ENCODE measurements at regions not wholly inside any gene's neighbourhood (a gene's known extent, or its start where the extent isn't known, plus 50 kb on each side); places are given as distances from the start of the nearest gene placed in this dataset.

- no peak overlapping the region for H3K9ac ChIP-seq (ENCODE audit: low read length)
- H3K4me2 ChIP-seq (ENCODE audit: low read length), result no peak overlapping the region
- H2AFZ ChIP-seq (ENCODE audit: low read length), result no peak overlapping the region
- ChIA-PET POLR2A (ENCODE audit: unreplicated experiment) (no interaction called here), CTCF (no interaction called here)
- H3K36me3 ChIP-seq (ENCODE audit: low read depth, low read length), result no peaks in the 10 kb centered on the region
- DNase-seq, result no peak
- no peak for ATAC-seq
- H3K79me2 ChIP-seq (ENCODE audit: low read length), result no peaks in the 10 kb centered on the region
- H3K27ac ChIP-seq (ENCODE audit: low read length), result no peak overlapping the region
- TF ChIP-seq EZH2 (IDR thresholded peaks at IDR 0.05; ENCODE audit: low read length, unreplicated experiment), result no peak
- TF ChIP-seq CTCF (conservative IDR thresholded peaks at IDR 0.05; ENCODE audit: low read depth, low read length), result no peak
- no peak for TF ChIP-seq EZH2phosphoT487 (IDR thresholded peaks at IDR 0.05; ENCODE audit: borderline replicate concordance, low read length)
- H3K4me3 ChIP-seq (ENCODE audit: low read length), result no peak overlapping the region
- no peaks in the 10 kb centered on the region for H3K9me3 ChIP-seq (ENCODE audit: low read length)
- H3K9me2 ChIP-seq (replicated peaks; ENCODE audit: low read length), result no peaks in the 10 kb centered on the region
- peaks cover 26% of the 10 kb centered on the region; the same call in 1 of the 2 replicates for H3K27me3 ChIP-seq (ENCODE audit: low read length)
- no peaks in the 10 kb centered on the region for H4K20me1 ChIP-seq (ENCODE audit: low read length)
- no peaks in the 10 kb centered on the region for H3F3A ChIP-seq (ENCODE audit: low read length, unreplicated experiment)
- intact Hi-C loops (cut with micrococcal nuclease), result no loop called here
- no peaks in the 10 kb centered on the region for H3K4me1 ChIP-seq (ENCODE audit: insufficient read depth, low read length)
- BruUV-seq (replicated peaks), result no TSS peak
Measured at GRCh38 chr6:16001158-16001557, 127.7 kb upstream of the MYLIP start.

GRCh38 chr6:15999201-15999600 is 129.7 kb upstream of the MYLIP start:
- no peaks in the 10 kb centered on the region for H3K9me2 ChIP-seq (replicated peaks; ENCODE audit: low read length)
- H3K79me2 ChIP-seq (ENCODE audit: low read length), result no peaks in the 10 kb centered on the region
- TF ChIP-seq EZH2phosphoT487 (IDR thresholded peaks at IDR 0.05; ENCODE audit: borderline replicate concordance, low read length) (no peak), CTCF (conservative IDR thresholded peaks at IDR 0.05; ENCODE audit: low read depth, low read length) (no peak), EZH2 (IDR thresholded peaks at IDR 0.05; ENCODE audit: low read length, unreplicated experiment) (no peak)
- no peak overlapping the region for H3K4me3 ChIP-seq (ENCODE audit: low read length)
- ATAC-seq, result no peak
- peaks cover 15% of the 10 kb centered on the region for H3K4me1 ChIP-seq (ENCODE audit: insufficient read depth, low read length)
- H3K9me3 ChIP-seq (ENCODE audit: low read length), result no peaks in the 10 kb centered on the region
- no peaks in the 10 kb centered on the region for H3K36me3 ChIP-seq (ENCODE audit: low read depth, low read length)
- peaks cover 14% of the 10 kb centered on the region; the same call in 1 of the 2 replicates for H3K27me3 ChIP-seq (ENCODE audit: low read length)
- H4K20me1 ChIP-seq (ENCODE audit: low read length), result no peaks in the 10 kb centered on the region
- H3F3A ChIP-seq (ENCODE audit: low read length, unreplicated experiment), result no peaks in the 10 kb centered on the region
- H3K9ac ChIP-seq (ENCODE audit: low read length), result no peak overlapping the region
- DNase-seq, result no peak
- H3K27ac ChIP-seq (ENCODE audit: low read length), result no peak overlapping the region
- intact Hi-C loops (cut with micrococcal nuclease), result no loop called here
- CTCF ChIA-PET, result no interaction called here
- POLR2A ChIA-PET (ENCODE audit: unreplicated experiment), result no interaction called here
- H2AFZ ChIP-seq (ENCODE audit: low read length), result no peak overlapping the region
- BruUV-seq (replicated peaks), result no TSS peak
- no peak overlapping the region for H3K4me2 ChIP-seq (ENCODE audit: low read length)

GRCh38 chr6:15997586-15998388 is 131.1 kb upstream of the MYLIP start:
- intact Hi-C loops (cut with micrococcal nuclease), result no loop called here
- H3K27me3 ChIP-seq (ENCODE audit: low read length), result peaks cover 14% of the 10 kb centered on the region; the same call in 1 of the 2 replicates
- no peak for TF ChIP-seq EZH2phosphoT487 (IDR thresholded peaks at IDR 0.05; ENCODE audit: borderline replicate concordance, low read length)
- no peak for TF ChIP-seq EZH2 (IDR thresholded peaks at IDR 0.05; ENCODE audit: low read length, unreplicated experiment)
- no peak for TF ChIP-seq CTCF (conservative IDR thresholded peaks at IDR 0.05; ENCODE audit: low read depth, low read length)
- no peaks in the 10 kb centered on the region for H3K79me2 ChIP-seq (ENCODE audit: low read length)
- H3K9me3 ChIP-seq (ENCODE audit: low read length), result no peaks in the 10 kb centered on the region
- POLR2A ChIA-PET (ENCODE audit: unreplicated experiment), result no interaction called here
- CTCF ChIA-PET, result no interaction called here
- H3K9me2 ChIP-seq (replicated peaks; ENCODE audit: low read length), result no peaks in the 10 kb centered on the region
- no peaks in the 10 kb centered on the region for H3F3A ChIP-seq (ENCODE audit: low read length, unreplicated experiment)
- BruUV-seq (replicated peaks), result no TSS peak
- H2AFZ ChIP-seq (ENCODE audit: low read length), result no peak overlapping the region
- no peak overlapping the region for H3K4me3 ChIP-seq (ENCODE audit: low read length)
- H3K36me3 ChIP-seq (ENCODE audit: low read depth, low read length), result no peaks in the 10 kb centered on the region
- H4K20me1 ChIP-seq (ENCODE audit: low read length), result no peaks in the 10 kb centered on the region
- no peak overlapping the region for H3K27ac ChIP-seq (ENCODE audit: low read length)
- DNase-seq (no peak), ATAC-seq (no peak)
- H3K4me2 ChIP-seq (ENCODE audit: low read length), result no peak overlapping the region
- no peak overlapping the region for H3K9ac ChIP-seq (ENCODE audit: low read length)
- H3K4me1 ChIP-seq (ENCODE audit: insufficient read depth, low read length), result peaks cover 15% of the 10 kb centered on the region
